Mesendoderm (in vitro differentiated cells): ENCODE measurements at regions not wholly inside any gene's neighbourhood (a gene's known extent, or its start where the extent isn't known, plus 50 kb on each side); places are given as distances from the start of the nearest gene placed in this dataset.

ENCODE experiments used
- DNase-seq: peaks from one replicate; pipeline ENCODE4 v3.0.0; 2013
- H2AK5ac ChIP-seq: 2 replicates; pipeline ENCODE4 v1.6.1; 2013; ENCODE audit warnings: low read length, inconsistent platforms
- H2BK120ac ChIP-seq: 2 replicates; pipeline ENCODE4 v1.6.1; 2013; ENCODE audit warnings: low read depth, mild to moderate bottlenecking, low read length, moderate library complexity, mixed read lengths
- H2BK15ac ChIP-seq: replicated peaks from 2 replicates; pipeline ENCODE4 v1.6.1; 2013; ENCODE audit warnings: low read depth, mild to moderate bottlenecking, moderate library complexity
- H2BK5ac ChIP-seq: 2 replicates; pipeline ENCODE4 v1.6.1; 2013; ENCODE audit warnings: low read length, inconsistent platforms
- H3K18ac ChIP-seq: 2 replicates; pipeline ENCODE4 v1.6.1; 2013; ENCODE audit warnings: mild to moderate bottlenecking, low read length, mixed read lengths
- H3K23ac ChIP-seq: one replicate; pipeline ENCODE4 v1.6.1; 2013; ENCODE audit warnings: low read length
- H3K27ac ChIP-seq: 2 replicates; pipeline ENCODE4 v1.5.1; 2013; ENCODE audit warnings: low read depth, mild to moderate bottlenecking, inconsistent platforms, low read length, moderate library complexity
- H3K27me3 ChIP-seq: 2 replicates; pipeline ENCODE4 v1.6.1; 2013; ENCODE audit warnings: low read length, control low read depth, mild to moderate bottlenecking, inconsistent platforms; ENCODE audit not compliant: insufficient read depth, poor library complexity
- H3K36me3 ChIP-seq: 2 replicates; pipeline ENCODE4 v1.6.1; 2013; ENCODE audit warnings: low read length, inconsistent platforms; ENCODE audit not compliant: control insufficient read depth, insufficient read depth
- H3K4ac ChIP-seq: one replicate; pipeline ENCODE4 v1.6.1; 2013; ENCODE audit warnings: low read depth, mild to moderate bottlenecking, low read length, moderate library complexity
- H3K4me1 ChIP-seq: 2 replicates; pipeline ENCODE4 v1.6.1; 2013; ENCODE audit warnings: low read depth, low read length, inconsistent platforms; ENCODE audit not compliant: control insufficient read depth
- H3K4me2 ChIP-seq: 2 replicates; pipeline ENCODE4 v1.6.1; 2013; ENCODE audit warnings: low read length
- H3K4me3 ChIP-seq: 2 replicates; pipeline ENCODE4 v1.5.1; 2013; ENCODE audit warnings: mild to moderate bottlenecking, low read length
- H3K56ac ChIP-seq: one replicate; pipeline ENCODE4 v1.6.1; 2013; ENCODE audit warnings: low read length
- H3K79me1 ChIP-seq: 2 replicates; pipeline ENCODE4 v1.6.1; 2013; ENCODE audit warnings: low read length, inconsistent platforms
- H3K79me2 ChIP-seq: 2 replicates; pipeline ENCODE4 v1.6.1; 2013; ENCODE audit warnings: mild to moderate bottlenecking, low read length; ENCODE audit not compliant: control insufficient read depth, insufficient read depth
- H3K9ac ChIP-seq: 2 replicates; pipeline ENCODE4 v1.6.1; 2013; ENCODE audit warnings: low read length, inconsistent platforms
- H4K5ac ChIP-seq: one replicate; pipeline ENCODE4 v1.6.1; 2013; ENCODE audit warnings: low read length
- H4K8ac ChIP-seq: one replicate; pipeline ENCODE4 v1.6.1; 2013; ENCODE audit warnings: low read depth, mild to moderate bottlenecking, control low read depth, low read length, moderate library complexity
- WGBS: extraction: QIAGEN DNeasy Blood & Tissue Kit; methylation state at CpG from one replicate; pipeline ENCODE4 v1.1.7; 2013; ENCODE audit warnings: low lambda C conversion rate, missing lambda C conversion rate; ENCODE audit not compliant: insufficient coverage; ENCODE audit errors: extremely low coverage; 5-methylcytosine and 5-hydroxymethylcytosine counted together

GRCh38 chr9:22278426-22278825 lies 168.2 kb upstream of the DMRTA1 start:
- Histone ChIP-seq H3K9ac (no peak overlapping the region), H2AK5ac (no peak overlapping the region), H3K36me3 (no peaks in the 10 kb centered on the region), H3K4ac (no peak overlapping the region), H4K5ac (no peak overlapping the region), H3K23ac (no peak overlapping the region), H3K4me1 (no peaks in the 10 kb centered on the region), H3K79me2 (no peaks in the 10 kb centered on the region), H3K56ac (no peak overlapping the region), H3K4me2 (no peak overlapping the region), H3K4me3 (no peak overlapping the region), H2BK5ac (no peak overlapping the region), H2BK15ac (no peak overlapping the region), H3K18ac (no peak overlapping the region), H4K8ac (no peak overlapping the region), H3K27me3 (no peaks in the 10 kb centered on the region), H3K27ac (no peak overlapping the region), H2BK120ac (no peak overlapping the region), H3K79me1 (no peaks in the 10 kb centered on the region)
- DNase-seq: no peak

GRCh38 chr9:22279636-22280035 lies 167.0 kb upstream of the DMRTA1 start:
- Histone ChIP-seq H3K27ac (no peak overlapping the region), H3K36me3 (no peaks in the 10 kb centered on the region), H3K9ac (no peak overlapping the region), H3K4me1 (no peaks in the 10 kb centered on the region), H4K5ac (no peak overlapping the region), H3K79me2 (no peaks in the 10 kb centered on the region), H3K18ac (no peak overlapping the region), H4K8ac (no peak overlapping the region), H3K56ac (no peak overlapping the region), H3K79me1 (no peaks in the 10 kb centered on the region), H3K23ac (no peak overlapping the region), H3K4me2 (no peak overlapping the region), H2BK5ac (no peak overlapping the region), H3K4me3 (no peak overlapping the region), H2BK120ac (no peak overlapping the region), H3K4ac (no peak overlapping the region), H2BK15ac (no peak overlapping the region), H2AK5ac (no peak overlapping the region), H3K27me3 (no peaks in the 10 kb centered on the region)
- no CpG with 5 or more reads among the region's 1 CpG for WGBS
- no peak for DNase-seq

- no CpG with 5 or more reads among the region's 1 CpG for WGBS
- DNase-seq: no peak
- H3K18ac ChIP-seq: no peak overlapping the region
- no peak overlapping the region for H3K9ac ChIP-seq
- no peak overlapping the region for H3K4ac ChIP-seq
- H3K23ac ChIP-seq: no peak overlapping the region
- H2BK120ac ChIP-seq: no peak overlapping the region
- no peak overlapping the region for H3K56ac ChIP-seq
- H3K4me3 ChIP-seq: no peak overlapping the region
- H2BK15ac ChIP-seq: no peak overlapping the region
- H3K27ac ChIP-seq: no peak overlapping the region
- H2BK5ac ChIP-seq: no peak overlapping the region
- no peak overlapping the region for H4K5ac ChIP-seq
- H4K8ac ChIP-seq: no peak overlapping the region
- no peaks in the 10 kb centered on the region for H3K4me1 ChIP-seq
- H3K79me2 ChIP-seq: no peaks in the 10 kb centered on the region
- no peaks in the 10 kb centered on the region for H3K36me3 ChIP-seq
- no peaks in the 10 kb centered on the region for H3K79me1 ChIP-seq
- H3K4me2 ChIP-seq: no peak overlapping the region
- H3K27me3 ChIP-seq: no peaks in the 10 kb centered on the region
- no peak overlapping the region for H2AK5ac ChIP-seq
These were observed 161.6 kb upstream of the DMRTA1 start for GRCh38 chr9:22285066-22285465.

- H2BK120ac ChIP-seq: no peak overlapping the region
- H4K5ac ChIP-seq: no peak overlapping the region
- H3K4me1 ChIP-seq: no peaks in the 10 kb centered on the region
- no peak overlapping the region for H3K23ac ChIP-seq
- H3K56ac ChIP-seq: no peak overlapping the region
- H3K18ac ChIP-seq: no peak overlapping the region
- no peaks in the 10 kb centered on the region for H3K27me3 ChIP-seq
- no peak overlapping the region for H2BK5ac ChIP-seq
- no peak overlapping the region for H3K9ac ChIP-seq
- no peaks in the 10 kb centered on the region for H3K79me2 ChIP-seq
- H2BK15ac ChIP-seq: no peak overlapping the region
- no peak overlapping the region for H3K27ac ChIP-seq
- H3K4me2 ChIP-seq: no peak overlapping the region
- no peaks in the 10 kb centered on the region for H3K36me3 ChIP-seq
- no peak for DNase-seq
- H2AK5ac ChIP-seq: no peak overlapping the region
- H4K8ac ChIP-seq: no peak overlapping the region
- no peaks in the 10 kb centered on the region for H3K79me1 ChIP-seq
- H3K4ac ChIP-seq: no peak overlapping the region
- WGBS: no CpG with 5 or more reads among the region's 1 CpG
- H3K4me3 ChIP-seq: no peak overlapping the region
These were observed 160.0 kb upstream of the DMRTA1 start for GRCh38 chr9:22286661-22287060.

- Histone ChIP-seq H2BK5ac (no peak overlapping the region), H3K79me1 (no peaks in the 10 kb centered on the region), H3K79me2 (no peaks in the 10 kb centered on the region), H3K4ac (no peak overlapping the region), H3K18ac (no peak overlapping the region), H2AK5ac (no peak overlapping the region), H3K36me3 (no peaks in the 10 kb centered on the region), H3K4me2 (no peak overlapping the region), H3K9ac (no peak overlapping the region), H3K27ac (no peak overlapping the region), H3K27me3 (no peaks in the 10 kb centered on the region), H4K5ac (no peak overlapping the region), H3K4me1 (no peaks in the 10 kb centered on the region), H4K8ac (no peak overlapping the region), H3K4me3 (no peak overlapping the region), H2BK120ac (no peak overlapping the region), H3K56ac (no peak overlapping the region), H2BK15ac (no peak overlapping the region), H3K23ac (no peak overlapping the region)
- WGBS: no CpG with 5 or more reads among the region's 1 CpG
- DNase-seq: no peak
These were observed 158.0 kb upstream of the DMRTA1 start for GRCh38 chr9:22288661-22289060.

- no peaks in the 10 kb centered on the region for H3K79me1 ChIP-seq
- H3K56ac ChIP-seq: no peak overlapping the region
- H3K4me3 ChIP-seq: no peak overlapping the region
- no peak overlapping the region for H3K18ac ChIP-seq
- H2AK5ac ChIP-seq: no peak overlapping the region
- H3K36me3 ChIP-seq: no peaks in the 10 kb centered on the region
- peak; percentile 83 for DNase-seq
- H2BK120ac ChIP-seq: no peak overlapping the region
- H3K4me1 ChIP-seq: no peaks in the 10 kb centered on the region
- no peak overlapping the region for H3K27ac ChIP-seq
- H3K79me2 ChIP-seq: no peaks in the 10 kb centered on the region
- no peak overlapping the region for H3K9ac ChIP-seq
- H3K4ac ChIP-seq: no peak overlapping the region
- no peak overlapping the region for H4K5ac ChIP-seq
- H2BK5ac ChIP-seq: no peak overlapping the region
- H3K23ac ChIP-seq: no peak overlapping the region
- H2BK15ac ChIP-seq: no peak overlapping the region
- no peak overlapping the region for H3K4me2 ChIP-seq
- H3K27me3 ChIP-seq: no peaks in the 10 kb centered on the region
- no peak overlapping the region for H4K8ac ChIP-seq
- WGBS: no CpG with 5 or more reads among the region's 2 CpGs
These were observed 139.5 kb upstream of the DMRTA1 start for GRCh38 chr9:22307013-22307711.
